ENCODE measurements at regions not wholly inside any gene's neighbourhood (a gene's known extent, or its start where the extent isn't known, plus 50 kb on each side); places are given as distances from the start of the nearest gene placed in this dataset.

DNA sequence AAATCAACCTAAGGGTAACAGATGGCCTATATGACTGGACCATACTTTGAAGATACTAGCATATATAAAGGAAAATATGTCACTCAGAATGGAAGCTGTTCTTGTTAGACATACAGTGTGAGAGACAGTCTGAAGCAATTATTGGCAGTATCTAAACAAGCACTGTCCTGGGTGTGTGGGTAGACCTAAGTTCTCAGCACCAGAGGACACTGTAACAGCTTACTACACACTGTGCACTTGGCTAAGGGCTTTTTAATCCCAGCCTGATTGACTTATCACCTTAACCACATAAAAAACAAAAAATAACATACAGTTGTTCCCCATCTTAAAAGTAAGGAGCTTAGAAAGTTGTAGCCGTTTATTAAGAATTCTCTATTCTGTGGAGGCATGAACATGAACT, 1066.1 kb upstream of the FANCL start:
- DNase-seq (no peak), ATAC-seq (no peak)
- no peak overlapping the region for H3K4me3 Mint-ChIP-seq
- H3K4me1 Mint-ChIP-seq (ENCODE audit: low read depth), result no peaks in the 10 kb centered on the region
- no peaks in the 10 kb centered on the region for H3K9me3 Mint-ChIP-seq
- no peaks in the 10 kb centered on the region for H3K36me3 Mint-ChIP-seq (ENCODE audit: insufficient read depth)
- peaks cover 5% of the 10 kb centered on the region for H3K27me3 Mint-ChIP-seq (ENCODE audit: low read depth)

DNA sequence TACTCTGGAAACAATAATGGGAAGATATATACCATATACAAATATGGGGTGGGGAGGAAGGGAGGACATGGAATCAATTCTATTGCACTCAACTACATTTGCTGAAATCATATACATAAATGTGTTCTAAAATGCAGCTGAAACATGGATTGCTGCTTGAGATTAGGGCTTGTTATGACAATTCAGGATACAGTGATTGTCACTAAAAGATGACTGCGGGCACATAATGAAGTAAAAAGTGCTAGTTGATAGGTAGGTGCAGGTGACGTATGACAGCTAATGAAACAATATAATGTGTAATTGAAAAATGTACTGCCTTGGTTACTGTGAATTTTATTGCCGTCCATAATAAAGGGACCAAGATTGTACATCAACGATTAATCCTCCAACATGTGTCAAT, 1062.1 kb upstream of the FANCL start:
- peaks cover 3% of the 10 kb centered on the region for H3K27me3 Mint-ChIP-seq (ENCODE audit: low read depth)
- no peaks in the 10 kb centered on the region for H3K9me3 Mint-ChIP-seq
- no peaks in the 10 kb centered on the region for H3K4me1 Mint-ChIP-seq (ENCODE audit: low read depth)
- ATAC-seq (no peak), DNase-seq (no peak)
- H3K36me3 Mint-ChIP-seq (ENCODE audit: insufficient read depth), result no peaks in the 10 kb centered on the region
- H3K4me3 Mint-ChIP-seq, result no peak overlapping the region

DNA sequence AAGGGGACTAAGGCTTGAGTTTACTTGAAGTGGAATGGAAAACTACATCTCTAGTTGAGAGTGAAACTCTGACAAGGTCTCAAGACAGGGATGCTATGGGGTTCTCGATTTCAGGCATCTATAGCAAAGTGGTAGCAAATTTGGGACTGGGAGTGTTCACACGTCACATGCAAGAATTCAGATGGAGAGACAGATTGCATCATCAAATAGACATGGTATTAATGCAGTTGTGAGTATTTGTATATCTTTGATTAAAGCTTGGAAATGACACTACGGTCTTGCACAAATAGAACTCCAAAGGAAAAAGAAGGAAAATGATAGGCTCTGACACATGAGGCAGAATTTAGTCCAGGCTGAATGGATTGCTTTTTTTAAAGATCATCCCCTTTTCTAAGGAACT, 1061.6 kb upstream of the FANCL start:
- Mint-ChIP-seq H3K36me3 (ENCODE audit: insufficient read depth) (no peaks in the 10 kb centered on the region), H3K27me3 (ENCODE audit: low read depth) (peaks cover 3% of the 10 kb centered on the region), H3K4me1 (ENCODE audit: low read depth) (no peaks in the 10 kb centered on the region), H3K9me3 (no peaks in the 10 kb centered on the region), H3K4me3 (no peak overlapping the region)
- DNase-seq (no peak), ATAC-seq (no peak)

DNA sequence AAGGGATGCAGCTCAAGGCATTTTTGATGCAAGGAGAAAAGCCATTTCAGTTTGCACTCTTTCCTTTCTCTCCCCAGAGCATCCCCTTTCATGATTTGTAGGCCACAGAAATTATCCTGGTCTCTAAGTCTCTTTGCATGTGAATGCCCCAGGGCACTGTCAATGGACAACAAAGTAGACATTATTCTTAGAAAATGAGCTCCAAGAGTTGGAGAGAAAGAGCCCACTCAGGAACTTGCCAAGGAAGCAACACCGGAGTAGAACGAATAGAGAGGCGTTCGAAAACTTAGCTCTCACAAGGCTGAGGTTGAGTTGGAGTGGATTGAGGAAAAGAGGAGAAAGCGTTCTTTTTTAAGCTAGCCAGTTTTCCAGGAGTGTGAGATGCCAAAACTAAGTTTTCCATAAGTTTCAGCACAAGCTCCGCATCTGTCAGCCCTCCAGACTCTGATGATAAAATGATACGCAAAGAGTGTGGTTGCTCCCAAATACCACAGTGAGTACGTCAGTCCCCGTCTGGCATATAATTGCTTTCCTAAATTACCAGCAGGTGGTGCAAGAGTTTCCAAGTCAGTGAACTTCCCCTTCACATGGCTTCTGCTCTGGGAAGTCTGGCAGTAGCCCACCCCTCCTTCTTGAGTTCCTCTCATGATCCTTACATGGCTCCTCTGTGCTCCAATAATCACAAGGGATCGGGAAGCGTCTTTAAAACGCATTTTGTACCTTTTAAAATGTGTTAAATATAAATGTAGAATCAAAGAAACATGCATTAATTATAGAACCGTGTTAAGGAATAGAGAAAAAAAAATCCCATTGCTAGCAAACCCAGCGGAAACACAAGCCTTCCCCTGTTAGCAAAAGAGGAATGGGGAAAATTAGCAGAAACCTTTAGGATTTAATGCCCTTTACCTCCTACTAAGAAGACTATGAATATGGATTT, 1060.6 kb upstream of the FANCL start:
- H3K36me3 Mint-ChIP-seq (ENCODE audit: insufficient read depth), result no peaks in the 10 kb centered on the region
- ATAC-seq, result no peak
- no peaks in the 10 kb centered on the region for H3K9me3 Mint-ChIP-seq
- no peaks in the 10 kb centered on the region for H3K4me1 Mint-ChIP-seq (ENCODE audit: low read depth)
- peaks cover 3% of the 10 kb centered on the region for H3K27me3 Mint-ChIP-seq (ENCODE audit: low read depth)
- DNase-seq, result no peak
- no peak overlapping the region for H3K4me3 Mint-ChIP-seq

- ATAC-seq, result no peak
These were observed 1056.7 kb upstream of the FANCL start for GRCh38 chr2:59297816-59298215.

GRCh38 chr2:59296279-59296678, 1055.2 kb upstream of the FANCL start:
- ATAC-seq, result no peak

More at GRCh38 chr2:59297816-59298215, 1056.7 kb upstream of the FANCL start:
- DNase-seq, result no peak
- Mint-ChIP-seq H3K9me3 (no peaks in the 10 kb centered on the region), H3K4me1 (ENCODE audit: low read depth) (no peaks in the 10 kb centered on the region), H3K27me3 (ENCODE audit: low read depth) (no peaks in the 10 kb centered on the region), H3K4me3 (no peak overlapping the region), H3K36me3 (ENCODE audit: insufficient read depth) (no peaks in the 10 kb centered on the region)

DNA sequence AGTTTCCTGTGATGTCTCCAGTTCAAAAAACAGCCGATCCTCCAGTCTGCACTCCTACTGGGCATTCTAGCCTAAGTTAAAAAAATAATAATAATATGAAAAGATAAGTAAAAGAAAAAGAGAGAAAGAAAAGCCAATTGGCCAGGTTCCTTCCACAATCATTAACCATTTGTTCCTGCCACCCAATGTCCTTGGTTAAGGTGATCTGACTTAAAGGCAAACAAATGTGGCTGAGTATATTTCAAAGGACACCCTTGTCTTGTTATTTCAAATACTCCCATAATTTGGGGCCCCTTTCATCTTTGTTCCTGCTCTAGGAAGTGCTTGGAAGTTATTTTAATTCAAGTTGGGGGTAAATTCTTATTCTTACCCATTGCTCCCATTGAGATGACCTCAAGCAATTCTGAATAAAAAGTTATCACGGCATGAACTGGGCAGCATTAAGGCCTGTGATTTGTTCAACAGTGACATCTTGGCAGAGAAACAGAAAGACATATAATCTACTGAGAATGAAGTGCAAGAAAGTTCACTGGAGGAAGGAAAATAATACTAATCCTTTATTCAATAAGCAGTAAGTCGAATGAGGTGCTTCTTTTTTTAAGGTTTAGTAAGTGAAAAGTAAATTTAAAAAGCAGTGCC, 1054.5 kb upstream of the FANCL start:
- H3K9me3 Mint-ChIP-seq, result no peaks in the 10 kb centered on the region
- H3K4me1 Mint-ChIP-seq (ENCODE audit: low read depth), result no peaks in the 10 kb centered on the region
- H3K4me3 Mint-ChIP-seq, result no peak overlapping the region
- no peaks in the 10 kb centered on the region for H3K27me3 Mint-ChIP-seq (ENCODE audit: low read depth)
- DNase-seq (no peak), ATAC-seq (no peak)
- no peaks in the 10 kb centered on the region for H3K36me3 Mint-ChIP-seq (ENCODE audit: insufficient read depth)

More at GRCh38 chr2:59296279-59296678, 1055.2 kb upstream of the FANCL start:
- Mint-ChIP-seq H3K27me3 (ENCODE audit: low read depth) (no peaks in the 10 kb centered on the region), H3K4me3 (no peak overlapping the region), H3K9me3 (no peaks in the 10 kb centered on the region), H3K36me3 (ENCODE audit: insufficient read depth) (no peaks in the 10 kb centered on the region), H3K4me1 (ENCODE audit: low read depth) (no peaks in the 10 kb centered on the region)
- DNase-seq, result no peak

DNA sequence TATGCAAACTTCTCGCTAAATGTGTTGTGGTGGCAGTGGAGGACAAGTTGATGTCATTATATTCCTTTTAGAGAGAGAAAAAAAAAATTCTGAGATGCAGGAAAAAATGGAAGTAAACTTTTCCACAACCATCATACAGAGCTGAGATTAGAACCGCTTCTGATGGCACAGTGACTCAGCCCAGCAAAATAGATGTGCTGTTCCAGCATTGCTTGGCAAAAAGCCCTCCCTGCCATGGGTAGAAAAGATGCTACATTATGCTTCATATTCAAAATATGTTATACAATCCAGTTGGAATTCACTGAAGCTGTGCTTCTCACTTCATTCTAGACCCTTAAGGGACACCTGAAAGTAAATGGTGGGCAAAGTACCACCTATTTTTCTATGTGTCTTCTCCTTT, 1047.6 kb upstream of the FANCL start:
- Mint-ChIP-seq H3K36me3 (ENCODE audit: insufficient read depth) (no peaks in the 10 kb centered on the region), H3K27me3 (ENCODE audit: low read depth) (no peaks in the 10 kb centered on the region), H3K9me3 (no peaks in the 10 kb centered on the region), H3K4me1 (ENCODE audit: low read depth) (no peaks in the 10 kb centered on the region), H3K4me3 (no peak overlapping the region)
- no peak for DNase-seq
- ATAC-seq, result no peak

GRCh38 chr2:59282374-59283057, 1041.4 kb upstream of the FANCL start:
- H3K4me1 Mint-ChIP-seq (ENCODE audit: low read depth), result no peaks in the 10 kb centered on the region
- H3K4me3 Mint-ChIP-seq, result no peak overlapping the region
- ATAC-seq, result no peak
- H3K27me3 Mint-ChIP-seq (ENCODE audit: low read depth), result no peaks in the 10 kb centered on the region
- DNase-seq, result no peak
- no peaks in the 10 kb centered on the region for H3K36me3 Mint-ChIP-seq (ENCODE audit: insufficient read depth)
- H3K9me3 Mint-ChIP-seq, result no peaks in the 10 kb centered on the region

- DNase-seq (no peak), ATAC-seq (no peak)
- Mint-ChIP-seq H3K9me3 (peaks cover 8% of the 10 kb centered on the region), H3K27me3 (ENCODE audit: low read depth) (peaks cover 4% of the 10 kb centered on the region), H3K36me3 (ENCODE audit: insufficient read depth) (no peaks in the 10 kb centered on the region), H3K4me3 (no peak overlapping the region), H3K4me1 (ENCODE audit: low read depth) (no peaks in the 10 kb centered on the region)
These were observed 1036.5 kb upstream of the FANCL start for GRCh38 chr2:59277671-59278070.

GRCh38 chr2:59276917-59277316, 1035.8 kb upstream of the FANCL start:
- DNase-seq (no peak), ATAC-seq (no peak)
- Mint-ChIP-seq H3K9me3 (peaks cover 8% of the 10 kb centered on the region), H3K4me1 (ENCODE audit: low read depth) (no peaks in the 10 kb centered on the region), H3K4me3 (no peak overlapping the region), H3K36me3 (ENCODE audit: insufficient read depth) (no peaks in the 10 kb centered on the region), H3K27me3 (ENCODE audit: low read depth) (peaks cover 4% of the 10 kb centered on the region)

DNA sequence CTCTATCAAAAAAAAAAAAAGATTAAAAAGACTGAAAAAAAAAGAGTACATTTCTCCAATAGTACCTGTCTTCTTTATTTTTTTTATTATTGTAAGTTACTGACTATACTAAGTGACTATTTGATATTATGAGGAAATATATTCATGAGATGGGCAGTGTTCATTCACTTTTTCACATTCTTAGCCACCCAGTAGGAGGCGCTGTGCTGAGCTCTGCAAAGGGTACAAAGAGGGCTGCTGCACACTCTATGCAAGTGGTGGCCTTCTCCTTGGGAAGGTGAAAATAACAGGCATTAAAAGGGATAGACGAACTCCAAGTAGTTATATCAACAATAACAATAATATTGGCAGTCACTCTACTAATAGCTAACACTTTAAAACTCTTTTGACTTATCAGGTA, 1034.9 kb upstream of the FANCL start:
- peaks cover 8% of the 10 kb centered on the region for H3K9me3 Mint-ChIP-seq
- DNase-seq, result no peak

DNA sequence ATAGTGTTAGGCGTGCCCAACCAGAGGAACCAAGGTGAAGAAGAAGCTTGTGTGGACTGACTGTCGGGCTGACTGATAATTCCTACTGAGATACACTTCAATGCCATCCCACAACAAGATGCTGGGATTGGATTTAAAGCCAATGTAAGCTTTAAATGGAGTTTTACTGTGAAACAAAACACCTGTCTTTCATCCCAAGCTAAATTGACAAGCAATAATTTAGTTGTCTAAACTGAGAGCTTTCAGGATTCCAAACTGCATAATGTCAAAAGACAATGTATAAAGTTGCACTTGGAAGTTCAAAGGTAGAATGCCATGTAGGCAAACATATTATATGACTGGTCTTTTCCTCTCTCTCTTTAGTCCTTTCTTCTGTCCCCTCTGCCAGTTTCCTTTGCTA, 1025.3 kb upstream of the FANCL start:
- Mint-ChIP-seq H3K36me3 (ENCODE audit: insufficient read depth) (no peaks in the 10 kb centered on the region), H3K4me1 (ENCODE audit: low read depth) (no peaks in the 10 kb centered on the region), H3K27me3 (ENCODE audit: low read depth) (no peaks in the 10 kb centered on the region), H3K4me3 (no peak overlapping the region), H3K9me3 (peaks cover 3% of the 10 kb centered on the region)
- ATAC-seq (no peak), DNase-seq (no peak)

More for the DNA sequence above, 1034.9 kb upstream of the FANCL start:
- Mint-ChIP-seq H3K27me3 (ENCODE audit: low read depth) (peaks cover 4% of the 10 kb centered on the region), H3K36me3 (ENCODE audit: insufficient read depth) (no peaks in the 10 kb centered on the region), H3K4me1 (ENCODE audit: low read depth) (no peaks in the 10 kb centered on the region), H3K4me3 (no peak overlapping the region)
- no peak for ATAC-seq

- ATAC-seq, result no peak
- no peak for DNase-seq
- H3K27me3 Mint-ChIP-seq (ENCODE audit: low read depth), result no peaks in the 10 kb centered on the region
- no peak overlapping the region for H3K4me3 Mint-ChIP-seq
- H3K4me1 Mint-ChIP-seq (ENCODE audit: low read depth), result no peaks in the 10 kb centered on the region
- H3K9me3 Mint-ChIP-seq, result peaks cover 4% of the 10 kb centered on the region
- no peaks in the 10 kb centered on the region for H3K36me3 Mint-ChIP-seq (ENCODE audit: insufficient read depth)
These were observed 1018.8 kb upstream of the FANCL start for GRCh38 chr2:59259913-59260312.

Measured in activated T-cell treated with anti-CD3 and anti-CD28 coated beads, Interleukin-2, amount 50 U/mL, for 4 hours (primary cell).